ENCODE measurements at regions not wholly inside any gene's neighbourhood (a gene's known extent, or its start where the extent isn't known, plus 50 kb on each side); places are given as distances from the start of the nearest gene placed in this dataset.

DNA sequence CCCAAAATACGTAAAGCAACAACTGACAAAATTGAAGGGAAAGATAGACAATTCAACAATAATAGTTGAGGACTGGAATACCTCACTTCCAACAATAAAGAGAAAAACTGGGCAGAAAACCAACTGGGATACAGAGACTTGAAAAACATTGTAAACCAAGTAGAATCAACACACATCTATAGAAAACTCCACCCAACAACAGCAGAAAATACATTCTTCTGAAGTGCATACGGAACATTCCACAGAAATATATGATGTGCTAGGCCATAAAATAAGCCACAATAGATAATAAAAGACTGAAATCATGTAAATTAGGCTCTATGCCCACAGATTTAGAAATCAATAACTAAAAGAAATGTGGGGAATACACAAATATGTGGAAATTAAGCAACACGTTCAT is 98.4 kb upstream of the THBS1 start:
- no peak overlapping the region for H3K4me3 ChIP-seq (ENCODE audit: low read length)
- TF ChIP-seq ZNF274 (IDR thresholded peaks at IDR 0.05; ENCODE audit: low read depth, low read length) = no peak

DNA sequence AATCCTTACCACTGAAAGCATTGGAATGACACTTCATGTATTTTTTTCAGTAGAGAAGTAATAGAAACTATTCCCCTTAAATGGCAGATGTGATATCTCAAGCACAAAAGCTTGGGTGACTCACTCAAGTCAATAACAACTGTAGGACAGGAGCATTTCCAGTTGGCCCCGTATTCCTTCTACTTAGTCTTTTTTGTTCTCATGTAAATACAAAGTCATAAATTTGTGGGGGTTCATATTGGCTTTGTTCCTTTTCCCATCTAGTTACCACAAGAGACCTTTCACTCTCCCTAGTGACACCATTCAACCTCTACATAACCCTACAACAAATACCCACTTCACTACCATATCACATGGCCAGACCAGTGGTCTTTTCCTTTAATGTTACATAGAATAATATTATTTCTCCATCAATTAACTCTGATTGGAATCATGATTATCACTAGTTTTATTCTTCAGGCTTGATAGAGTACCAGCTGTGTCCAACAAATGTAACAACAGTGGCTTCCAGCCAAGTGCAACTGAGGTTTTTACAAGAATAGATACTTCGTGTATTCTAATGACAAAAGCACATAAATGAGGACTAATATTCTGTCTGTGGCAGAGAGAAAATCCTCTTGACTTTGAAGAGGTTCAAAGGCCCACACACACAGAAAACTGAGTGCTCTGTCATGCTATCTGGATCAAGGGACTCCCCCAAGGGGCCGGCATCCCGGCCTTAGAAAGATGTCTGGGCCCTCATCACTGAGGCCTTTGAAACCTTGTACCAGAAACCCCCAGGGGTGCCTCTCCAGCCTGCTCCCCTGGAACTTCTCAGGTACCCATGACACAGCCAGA is 94.0 kb upstream of the THBS1 start:
- H3K4me3 ChIP-seq (ENCODE audit: low read length) = no peak overlapping the region
- no peak for TF ChIP-seq ZNF274 (IDR thresholded peaks at IDR 0.05; ENCODE audit: low read depth, low read length)

DNA sequence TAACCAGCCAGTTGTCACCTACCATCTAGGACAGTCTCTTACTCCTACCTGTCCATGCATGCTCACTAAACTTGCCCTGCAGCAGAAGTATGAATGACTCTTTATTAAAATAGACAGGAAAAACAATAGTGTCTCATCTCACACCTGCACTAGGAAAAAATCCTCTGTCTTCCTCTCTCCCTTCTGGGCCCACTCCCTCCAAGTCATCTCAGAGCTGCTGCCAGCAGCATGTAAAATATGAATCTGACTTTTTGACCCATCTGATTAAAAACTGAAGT is 93.5 kb upstream of the THBS1 start:
- TF ChIP-seq ZNF274 (IDR thresholded peaks at IDR 0.05; ENCODE audit: low read depth, low read length) = no peak
- H3K4me3 ChIP-seq (ENCODE audit: low read length) = no peak overlapping the region

DNA sequence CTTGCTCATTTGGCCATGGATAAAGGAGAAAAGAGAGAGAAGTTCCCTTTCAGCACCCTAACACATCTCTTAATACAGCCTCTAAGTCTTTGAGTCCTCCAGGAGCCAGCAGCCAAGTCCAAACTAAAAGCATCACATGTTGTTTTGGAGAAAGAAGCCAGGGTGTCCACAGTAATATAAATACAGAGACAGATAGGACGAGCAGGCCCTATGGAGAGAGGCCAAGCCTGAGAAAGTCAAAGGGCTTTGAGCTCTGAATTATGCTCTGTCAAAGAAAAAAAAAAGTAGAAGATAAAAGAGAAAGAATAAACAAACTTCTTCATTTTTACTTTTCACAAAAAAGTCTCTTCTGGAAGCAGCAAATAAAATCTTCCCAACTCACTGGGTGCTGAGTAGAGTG is 92.4 kb upstream of the THBS1 start:
- H3K4me3 ChIP-seq (ENCODE audit: low read length) = no peak overlapping the region
- TF ChIP-seq ZNF274 (IDR thresholded peaks at IDR 0.05; ENCODE audit: low read depth, low read length) = no peak

DNA sequence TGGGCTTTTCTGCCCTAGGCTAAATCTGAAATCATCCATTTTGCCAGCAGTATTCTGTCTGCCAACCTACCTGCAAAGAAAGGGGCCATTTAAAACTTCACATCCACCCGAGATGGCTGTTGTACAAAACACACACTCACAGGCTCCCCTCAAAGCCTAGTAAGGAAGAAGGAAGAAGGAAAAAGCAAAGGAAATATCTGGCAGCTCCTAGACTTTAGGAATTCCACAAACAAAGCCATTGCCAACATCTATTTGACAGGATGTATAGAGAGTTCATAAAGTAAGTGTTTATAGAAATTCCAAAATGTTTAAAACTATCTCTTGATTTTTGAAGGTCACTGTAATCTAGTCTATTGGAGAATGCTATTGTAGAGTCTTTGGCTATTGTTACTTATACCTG is 91.9 kb upstream of the THBS1 start:
- no peak for TF ChIP-seq ZNF274 (IDR thresholded peaks at IDR 0.05; ENCODE audit: low read depth, low read length)
- no peak overlapping the region for H3K4me3 ChIP-seq (ENCODE audit: low read length)

DNA sequence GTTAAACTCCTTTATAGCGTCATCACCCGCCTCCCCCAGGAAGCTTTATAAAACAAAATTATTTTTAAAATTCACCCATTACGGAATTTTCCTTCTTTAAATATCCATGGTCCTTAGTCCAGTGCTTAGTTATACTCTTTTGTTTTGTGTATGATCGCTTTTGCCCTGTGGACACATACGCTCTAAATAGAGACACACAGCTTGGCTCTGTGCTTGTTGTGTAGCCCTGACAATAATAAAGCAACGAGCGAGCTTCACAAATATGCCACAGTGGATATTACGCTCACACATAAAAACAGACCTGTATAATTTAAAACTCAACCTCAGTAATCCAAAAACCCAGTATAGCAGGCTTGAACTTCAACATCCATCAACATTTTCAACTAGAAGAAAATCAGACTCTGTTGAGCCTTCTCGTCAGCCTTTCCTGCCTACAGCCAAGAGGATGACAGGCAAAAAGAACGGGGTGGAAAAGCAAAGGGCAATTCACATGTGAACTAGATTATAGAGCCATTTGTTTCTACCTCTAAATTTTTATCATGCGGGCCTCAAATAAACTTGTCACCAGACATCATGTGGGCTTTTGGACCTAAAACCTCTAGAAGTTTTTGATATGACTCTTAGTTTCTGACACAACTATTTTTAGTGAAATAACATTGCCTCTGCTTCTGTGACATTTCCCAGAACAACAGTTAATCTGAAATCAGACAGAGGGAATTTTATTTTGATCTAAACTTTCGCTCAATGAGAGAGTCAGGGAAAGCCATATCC is 89.6 kb upstream of the THBS1 start:
- no peak for TF ChIP-seq ZNF274 (IDR thresholded peaks at IDR 0.05; ENCODE audit: low read depth, low read length)
- no peak overlapping the region for H3K4me3 ChIP-seq (ENCODE audit: low read length)

DNA sequence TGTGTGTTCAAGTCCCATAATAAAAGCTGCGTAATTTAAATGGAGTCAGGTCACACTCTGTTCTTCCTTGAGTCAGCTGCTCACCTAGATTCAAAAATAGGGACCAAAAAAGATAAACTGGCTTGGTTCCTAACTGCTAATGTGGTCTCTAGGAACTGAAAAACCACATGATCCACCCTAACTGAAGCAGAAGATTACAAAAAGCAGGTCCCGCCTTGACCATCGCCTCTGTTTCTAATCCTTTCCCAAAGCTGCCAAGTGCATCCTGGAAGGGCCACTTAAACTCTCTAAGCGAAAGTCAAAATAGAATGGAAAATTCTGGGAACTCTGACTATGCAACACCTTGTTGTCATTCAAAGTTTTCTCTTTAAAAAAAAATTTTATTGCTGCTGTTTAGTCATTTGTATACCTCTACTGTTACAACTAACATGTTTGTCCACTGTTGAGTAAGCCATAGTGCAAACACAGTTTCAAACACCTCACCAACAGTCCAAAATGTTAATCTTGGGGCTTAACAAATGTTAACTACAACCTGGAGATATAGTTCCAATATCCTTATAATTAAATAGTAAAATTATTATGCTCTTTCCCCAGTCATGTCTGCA is 88.9 kb upstream of the THBS1 start:
- no peak for TF ChIP-seq ZNF274 (IDR thresholded peaks at IDR 0.05; ENCODE audit: low read depth, low read length)
- H3K4me3 ChIP-seq (ENCODE audit: low read length) = no peak overlapping the region

DNA sequence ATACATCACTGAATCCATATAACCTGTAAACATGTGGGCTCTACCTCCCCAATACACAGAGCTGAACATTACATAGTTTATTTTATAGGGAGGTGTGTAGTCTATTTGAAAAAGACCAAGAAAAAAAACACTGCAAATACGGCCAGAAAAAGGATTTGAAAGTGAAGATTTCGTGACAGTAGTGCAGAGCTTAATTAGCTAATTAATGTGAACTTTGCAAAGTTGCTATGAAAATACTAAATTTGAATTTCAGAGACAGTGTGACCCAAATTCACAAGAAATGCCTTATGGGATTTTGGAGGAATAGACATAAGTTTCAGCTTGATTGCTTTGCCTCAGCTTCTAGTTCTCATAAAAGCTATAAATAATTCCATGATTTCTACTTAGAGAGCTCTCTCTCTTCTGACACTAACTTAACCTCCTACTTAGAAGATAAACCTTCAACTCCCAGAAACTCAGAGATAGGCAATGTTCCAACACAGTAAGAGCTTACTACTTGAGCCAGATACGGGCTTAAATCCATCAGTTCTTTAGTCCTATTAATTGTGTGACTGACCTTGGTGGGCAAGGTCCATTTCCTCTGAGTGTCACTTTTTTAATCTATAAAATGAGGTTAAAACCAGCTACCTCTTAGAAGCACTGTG is 87.3 kb upstream of the THBS1 start:
- H3K4me3 ChIP-seq (ENCODE audit: low read length) = no peak overlapping the region
- no peak for TF ChIP-seq ZNF274 (IDR thresholded peaks at IDR 0.05; ENCODE audit: low read depth, low read length)

DNA sequence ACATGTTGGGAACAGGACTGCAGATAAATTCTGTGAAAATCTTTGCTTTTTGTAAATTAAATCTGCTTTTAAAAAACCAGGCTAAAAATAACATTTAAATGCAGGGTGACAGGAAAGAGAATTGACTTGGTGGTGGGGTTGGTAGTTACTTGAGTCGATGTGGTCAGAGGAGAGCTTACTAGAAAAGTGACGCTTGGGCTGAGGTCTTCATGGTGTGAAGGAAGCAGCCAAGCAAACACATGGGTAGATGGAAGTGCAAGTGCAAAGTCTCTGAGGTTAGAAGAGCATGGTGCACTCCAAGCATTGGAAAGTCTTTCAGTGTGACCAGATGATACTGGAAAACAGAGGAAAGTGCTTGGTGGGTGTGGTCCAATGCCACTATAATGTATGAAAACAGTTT is 86.4 kb upstream of the THBS1 start:
- TF ChIP-seq ZNF274 (IDR thresholded peaks at IDR 0.05; ENCODE audit: low read depth, low read length) = no peak
- H3K4me3 ChIP-seq (ENCODE audit: low read length) = no peak overlapping the region

DNA sequence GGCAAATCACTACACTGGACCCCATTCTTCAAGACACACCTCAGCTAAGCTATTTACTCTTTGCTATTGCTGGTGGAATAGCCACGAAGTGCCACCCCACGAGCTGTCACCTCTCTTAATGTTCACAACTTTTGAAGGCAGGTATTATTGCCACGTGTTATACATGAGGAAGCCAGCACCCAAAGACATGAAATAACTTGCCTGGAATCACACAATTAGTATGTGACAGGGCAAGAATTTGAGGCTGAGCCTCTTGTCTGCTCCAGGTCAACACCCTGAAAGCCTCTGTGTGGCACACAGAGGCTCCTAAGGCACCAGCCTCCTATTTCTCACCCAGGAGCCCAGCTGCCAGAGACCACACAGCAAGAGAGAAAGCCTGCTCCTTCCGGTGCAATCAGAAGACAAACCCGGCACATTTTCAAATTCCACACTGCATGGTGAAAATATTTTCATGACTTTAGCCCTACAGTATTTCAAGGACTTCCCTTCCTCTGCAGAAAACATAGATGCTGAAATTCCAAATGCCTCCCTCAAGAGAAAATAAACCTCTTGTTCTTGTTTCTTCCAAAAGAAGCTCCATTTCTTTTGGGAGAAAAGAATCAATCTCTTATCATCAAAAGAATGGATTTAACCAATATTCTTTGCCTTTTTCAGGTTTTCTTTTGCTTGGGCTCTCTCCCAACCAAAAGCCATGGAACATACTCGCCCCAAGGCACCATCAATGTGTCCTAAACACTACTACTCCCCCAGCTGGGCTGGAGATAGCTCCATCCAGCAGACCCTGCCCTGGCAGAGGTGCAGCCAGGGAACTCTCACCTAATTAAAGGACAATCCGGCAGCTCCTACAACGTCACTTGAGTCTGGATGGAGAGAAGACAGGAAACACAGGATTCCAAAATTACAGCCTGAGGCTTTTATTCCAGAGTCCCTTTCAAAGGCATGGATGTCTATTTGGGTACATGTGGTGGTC is 84.7 kb upstream of the THBS1 start:
- no peak overlapping the region for H3K4me3 ChIP-seq (ENCODE audit: low read length)
- no peak for TF ChIP-seq ZNF274 (IDR thresholded peaks at IDR 0.05; ENCODE audit: low read depth, low read length)

DNA sequence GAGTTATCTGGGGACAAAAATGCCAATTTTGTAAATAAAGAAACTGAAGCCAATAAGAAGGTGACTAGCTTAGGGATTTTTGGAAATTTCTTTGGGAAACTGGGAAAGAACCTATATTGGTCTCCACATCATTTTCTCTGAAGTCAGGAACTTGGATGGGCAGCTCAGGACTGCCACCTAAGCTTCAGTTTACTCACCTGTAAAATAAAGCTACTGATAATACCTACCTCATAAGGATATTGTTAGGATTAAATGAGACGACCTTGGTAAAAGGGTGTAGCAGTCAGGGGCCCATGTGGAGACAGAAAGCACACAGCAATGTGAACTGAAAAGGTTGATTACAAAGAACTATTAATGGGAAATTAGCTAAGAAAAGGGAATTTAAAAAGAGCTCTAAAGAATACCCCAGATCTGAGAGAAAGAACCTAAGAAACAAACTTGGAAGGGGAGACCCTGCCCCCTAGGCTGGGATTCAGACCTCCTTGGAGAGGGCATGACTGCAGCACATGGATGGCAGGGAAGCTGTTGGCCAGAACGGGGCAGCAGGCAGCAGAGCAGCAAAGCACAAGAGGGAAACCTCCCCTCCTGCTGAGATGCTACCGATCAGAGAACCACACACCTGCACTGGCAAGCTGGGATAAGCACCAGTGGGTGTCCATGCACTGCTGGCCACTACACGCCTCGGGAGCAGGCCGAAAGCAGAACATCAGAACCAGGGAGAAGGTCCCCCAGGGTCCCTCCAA is 83.7 kb upstream of the THBS1 start:
- TF ChIP-seq ZNF274 (IDR thresholded peaks at IDR 0.05; ENCODE audit: low read depth, low read length) = no peak
- no peak overlapping the region for H3K4me3 ChIP-seq (ENCODE audit: low read length)

DNA sequence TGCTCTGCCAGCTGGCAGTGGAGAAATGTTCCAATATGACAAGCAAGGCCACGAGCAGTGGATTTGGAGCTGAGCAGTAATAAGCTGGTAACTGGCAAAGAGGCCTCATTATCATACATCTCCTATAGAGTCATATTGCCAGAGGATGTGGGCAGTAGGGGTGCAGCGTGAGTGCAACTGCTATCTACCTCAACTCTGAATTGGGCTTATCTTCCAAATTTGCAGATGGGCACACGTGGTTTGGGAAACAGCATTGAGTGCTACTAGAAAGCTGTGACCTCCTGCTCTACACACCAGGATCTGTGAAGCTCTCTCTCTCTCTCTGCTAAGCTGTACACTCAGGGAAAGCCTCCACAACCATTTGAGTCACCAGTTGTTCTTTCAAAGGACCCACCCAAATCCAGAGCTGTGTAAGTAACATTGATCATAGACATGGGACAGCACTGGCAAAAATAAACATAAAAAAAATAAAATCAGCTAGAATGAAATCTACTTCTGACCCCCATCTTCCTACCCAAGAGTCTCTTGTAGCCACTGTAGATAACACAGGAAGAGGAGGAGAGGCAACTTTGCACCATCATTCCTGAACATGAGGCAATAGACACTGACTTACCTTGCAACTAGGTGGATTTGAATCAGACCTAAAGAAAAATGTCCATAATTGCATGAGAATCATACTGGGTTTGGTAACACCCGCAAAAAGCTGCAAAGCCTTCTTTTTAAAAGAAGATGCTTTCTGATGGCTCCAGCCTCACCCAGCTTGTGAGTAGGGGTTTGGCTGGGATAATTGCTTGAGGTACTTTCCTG is 82.9 kb upstream of the THBS1 start:
- TF ChIP-seq ZNF274 (IDR thresholded peaks at IDR 0.05; ENCODE audit: low read depth, low read length) = no peak

More for the DNA sequence above, 82.9 kb upstream of the THBS1 start:
- no peak overlapping the region for H3K4me3 ChIP-seq (ENCODE audit: low read length)
